Activated T-cell treated with anti-CD3 and anti-CD28 coated beads, Interleukin-2, amount 50 U/mL, for 72 hours (primary cell): ENCODE measurements at regions not wholly inside any gene's neighbourhood (a gene's known extent, or its start where the extent isn't known, plus 50 kb on each side); places are given as distances from the start of the nearest gene placed in this dataset.

ENCODE experiments used
- ATAC-seq, 2 donors: fragments of 150-1000 bp; cut with Tn5 transposase; replicated peaks in 1 of 2; 2 replicates each; pipeline ENCODE4 v1.10.0; 2021; ENCODE audit warnings: moderate library complexity in 2 of 2, mild to moderate bottlenecking in 1 of 2
- DNase-seq, 2 donors: peaks; one replicate each; pipeline ENCODE4 v3.0.0; 2021 to 2022; ENCODE audit warnings: mixed read lengths in 1 of 2
- H3K27ac Mint-ChIP-seq: one replicate; pipeline ENCODE4 v1.8.0; 2022; ENCODE audit warnings: mild to moderate bottlenecking, moderate library complexity, mixed read lengths
- H3K27me3 Mint-ChIP-seq: one replicate; pipeline ENCODE4 v1.8.0; 2022; ENCODE audit warnings: low read depth, mixed read lengths
- H3K36me3 Mint-ChIP-seq, 2 donors: one replicate each; pipeline ENCODE4 v1.8.0; 2022; ENCODE audit warnings: mixed read lengths in 2 of 2, mild to moderate bottlenecking in 1 of 2; ENCODE audit not compliant: insufficient read depth in 2 of 2
- H3K4me1 Mint-ChIP-seq: one replicate; pipeline ENCODE4 v1.8.0; 2022; ENCODE audit warnings: low read depth, mixed read lengths
- H3K4me3 Mint-ChIP-seq, 2 donors: one replicate each; pipeline ENCODE4 v1.8.0; 2022; ENCODE audit warnings: mild to moderate bottlenecking in 2 of 2, mixed read lengths in 2 of 2, moderate library complexity in 2 of 2
- H3K9me3 Mint-ChIP-seq, 2 donors: one replicate each; pipeline ENCODE4 v1.8.0; 2022; ENCODE audit warnings: mixed read lengths in 2 of 2

- Mint-ChIP-seq H3K4me1 (no peaks in the 10 kb centered on the region), H3K36me3 (no peaks in the 10 kb centered on the region), H3K27me3 (no peaks in the 10 kb centered on the region), H3K4me3 (no peak overlapping the region), H3K27ac (no peak overlapping the region), H3K9me3 (peaks cover 1 to 4% of the 10 kb centered on the region in 2 donors)
- ATAC-seq: no peak
- no peak for DNase-seq
Observed at GRCh38 chr2:122519821-122520611, 764.6 kb downstream of the TSN start.

- no peak overlapping the region for H3K4me3 Mint-ChIP-seq
- ATAC-seq (no peak), DNase-seq (no peak)
- peaks cover 4% of the 10 kb centered on the region in 2 donors for H3K9me3 Mint-ChIP-seq
- no peak overlapping the region for H3K27ac Mint-ChIP-seq
- no peaks in the 10 kb centered on the region for H3K27me3 Mint-ChIP-seq
- H3K4me1 Mint-ChIP-seq: no peaks in the 10 kb centered on the region
- H3K36me3 Mint-ChIP-seq: no peaks in the 10 kb centered on the region
Observed at GRCh38 chr2:122523143-122523542, 767.7 kb downstream of the TSN start.

DNA sequence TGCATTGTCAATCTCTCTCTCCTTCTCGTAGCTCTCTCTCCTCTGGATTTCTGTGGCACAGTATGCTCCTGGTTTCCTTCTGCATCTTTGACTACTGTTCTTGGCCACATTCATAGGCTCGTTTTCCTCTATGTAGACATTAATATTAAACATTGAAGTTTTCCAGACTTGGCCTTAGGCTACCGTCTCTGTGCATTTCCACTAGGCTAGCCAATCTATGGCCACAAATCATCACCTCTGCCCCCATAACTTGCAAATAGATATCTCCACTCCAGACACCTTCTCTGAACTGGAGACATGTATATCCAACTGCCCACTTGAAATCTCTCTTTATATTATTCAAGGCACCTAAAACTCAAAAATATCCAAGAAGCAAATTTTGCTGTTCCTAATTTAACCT is 768.5 kb downstream of the TSN start:
- Mint-ChIP-seq H3K27ac (no peak overlapping the region), H3K4me1 (no peaks in the 10 kb centered on the region), H3K4me3 (no peak overlapping the region), H3K9me3 (peaks cover 2 to 4% of the 10 kb centered on the region in 2 donors), H3K27me3 (no peaks in the 10 kb centered on the region), H3K36me3 (no peaks in the 10 kb centered on the region)
- no peak for DNase-seq
- ATAC-seq: no peak

- peaks cover 0 to 6% of the 10 kb centered on the region in 2 donors for H3K9me3 Mint-ChIP-seq
Observed at GRCh38 chr2:122525336-122525735, 769.9 kb downstream of the TSN start.

GRCh38 chr2:122528061-122528460 is 772.6 kb downstream of the TSN start:
- H3K9me3 Mint-ChIP-seq: peaks cover 0 to 6% of the 10 kb centered on the region in 2 donors
- H3K4me1 Mint-ChIP-seq: no peaks in the 10 kb centered on the region
- H3K27ac Mint-ChIP-seq: no peak overlapping the region
- ATAC-seq: no peak
- DNase-seq: no peak
- no peaks in the 10 kb centered on the region for H3K36me3 Mint-ChIP-seq
- no peak overlapping the region for H3K4me3 Mint-ChIP-seq
- no peaks in the 10 kb centered on the region for H3K27me3 Mint-ChIP-seq

More at GRCh38 chr2:122525336-122525735, 769.9 kb downstream of the TSN start:
- H3K4me3 Mint-ChIP-seq: no peak overlapping the region
- no peak overlapping the region for H3K27ac Mint-ChIP-seq
- no peaks in the 10 kb centered on the region for H3K36me3 Mint-ChIP-seq
- ATAC-seq: no peak
- DNase-seq: no peak
- no peaks in the 10 kb centered on the region for H3K27me3 Mint-ChIP-seq
- H3K4me1 Mint-ChIP-seq: no peaks in the 10 kb centered on the region

DNA sequence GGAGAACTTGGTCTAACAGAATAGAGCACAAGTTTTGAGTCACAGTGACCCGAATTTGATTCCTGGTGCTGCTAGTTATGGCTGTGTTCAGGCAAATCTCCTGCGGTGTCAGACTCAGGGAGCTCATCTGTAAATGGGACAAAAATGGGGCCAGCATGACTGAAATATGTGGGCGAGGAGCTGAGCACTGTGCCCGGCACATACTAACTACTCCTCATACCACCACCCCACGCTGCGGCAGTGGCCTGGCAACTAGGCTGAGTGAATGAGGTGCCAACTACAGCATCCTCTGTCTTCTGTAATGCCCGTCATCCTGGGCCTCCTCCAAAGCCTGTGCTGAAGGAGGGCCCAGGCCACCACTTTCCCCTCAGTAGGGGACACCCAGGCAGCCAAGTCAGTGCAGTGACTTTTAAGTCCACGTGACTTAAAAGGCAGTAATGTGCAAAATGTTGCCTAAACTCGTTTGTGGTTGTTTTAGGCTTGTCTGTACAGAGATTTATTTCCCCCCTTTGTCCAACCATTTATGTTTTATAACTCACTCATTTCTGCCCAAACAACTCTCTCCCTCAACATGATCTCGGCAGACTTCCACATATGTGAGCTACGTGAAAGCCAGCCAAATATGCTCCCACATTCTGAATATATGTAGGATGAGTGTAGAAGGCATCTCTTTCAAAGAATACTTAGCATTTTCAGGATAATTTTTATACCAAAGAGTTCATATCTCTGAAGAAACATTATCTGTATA is 773.7 kb downstream of the TSN start:
- H3K27me3 Mint-ChIP-seq: no peaks in the 10 kb centered on the region
- peaks cover 0 to 4% of the 10 kb centered on the region in 2 donors for H3K9me3 Mint-ChIP-seq
- H3K36me3 Mint-ChIP-seq: no peaks in the 10 kb centered on the region
- ATAC-seq (no peak), DNase-seq (no peak)
- no peak overlapping the region for H3K4me3 Mint-ChIP-seq
- H3K27ac Mint-ChIP-seq: no peak overlapping the region
- H3K4me1 Mint-ChIP-seq: no peaks in the 10 kb centered on the region

DNA sequence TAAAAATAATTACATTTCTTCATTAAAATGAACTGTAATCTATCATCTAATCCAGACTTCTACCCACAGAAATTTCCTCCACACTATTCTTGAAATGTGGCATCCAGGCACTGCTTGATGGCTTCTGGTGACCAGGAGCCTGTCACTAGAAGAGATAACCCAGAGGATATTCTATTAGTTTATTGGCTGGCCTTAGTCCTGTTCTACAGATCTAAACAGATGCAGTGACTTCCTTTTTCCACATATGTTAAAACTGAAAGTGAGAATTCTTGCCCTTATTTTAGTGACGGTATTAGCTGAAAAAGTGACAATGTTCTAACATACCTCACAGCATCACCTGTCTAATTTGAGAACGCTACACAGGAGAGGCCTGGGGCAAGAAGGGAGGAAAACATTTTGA is 775.4 kb downstream of the TSN start:
- Mint-ChIP-seq H3K9me3 (peaks cover 0 to 7% of the 10 kb centered on the region in 2 donors), H3K36me3 (no peaks in the 10 kb centered on the region), H3K27ac (no peak overlapping the region), H3K4me3 (no peak overlapping the region), H3K4me1 (no peaks in the 10 kb centered on the region), H3K27me3 (no peaks in the 10 kb centered on the region)
- DNase-seq (no peak), ATAC-seq (no peak)

- no peak for DNase-seq
- H3K36me3 Mint-ChIP-seq: no peaks in the 10 kb centered on the region
- no peak overlapping the region for H3K4me3 Mint-ChIP-seq
- ATAC-seq: no peak
- no peaks in the 10 kb centered on the region for H3K4me1 Mint-ChIP-seq
- no peak overlapping the region for H3K27ac Mint-ChIP-seq
- peaks cover under 1 to 7% of the 10 kb centered on the region in 2 donors for H3K9me3 Mint-ChIP-seq
- H3K27me3 Mint-ChIP-seq: no peaks in the 10 kb centered on the region
Observed at GRCh38 chr2:122531290-122532071, 776.0 kb downstream of the TSN start.

DNA sequence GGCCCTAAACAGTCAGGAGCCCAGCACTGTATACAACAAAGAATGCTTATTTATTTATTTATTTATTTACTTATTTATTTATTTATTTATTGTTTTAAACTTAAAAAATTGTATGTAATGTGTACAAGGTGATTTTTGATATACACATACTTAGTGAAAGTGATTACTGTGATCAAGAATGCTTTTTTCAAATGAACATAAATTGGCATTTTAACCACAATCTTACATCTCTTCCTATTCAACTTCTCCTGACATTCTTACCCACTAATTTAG is 776.6 kb downstream of the TSN start:
- H3K4me3 Mint-ChIP-seq: no peak overlapping the region
- ATAC-seq (no peak), DNase-seq (no peak)
- H3K27ac Mint-ChIP-seq: no peak overlapping the region
- H3K4me1 Mint-ChIP-seq: no peaks in the 10 kb centered on the region
- no peaks in the 10 kb centered on the region for H3K36me3 Mint-ChIP-seq
- peaks cover 3 to 4% of the 10 kb centered on the region in 2 donors for H3K9me3 Mint-ChIP-seq
- H3K27me3 Mint-ChIP-seq: no peaks in the 10 kb centered on the region

DNA sequence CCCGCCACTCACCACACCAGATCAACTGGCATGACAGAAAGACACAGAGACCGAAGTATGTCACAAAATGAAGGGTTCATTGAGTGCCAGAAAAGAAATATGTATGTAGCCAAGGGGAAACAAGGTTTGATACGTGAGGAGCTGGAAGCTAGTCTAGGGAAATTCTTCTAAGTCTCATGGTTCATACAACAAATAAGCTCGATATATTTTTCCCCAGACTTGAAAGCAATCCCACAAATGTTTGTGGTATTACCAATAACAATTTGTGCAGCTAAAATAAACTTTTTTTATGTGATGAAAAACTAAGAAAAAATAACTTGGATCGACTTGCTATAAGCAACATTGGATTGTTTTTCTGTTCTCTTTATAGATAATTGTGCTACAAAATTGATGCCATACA is 777.0 kb downstream of the TSN start:
- no peaks in the 10 kb centered on the region for H3K36me3 Mint-ChIP-seq
- H3K9me3 Mint-ChIP-seq: peaks cover 3 to 4% of the 10 kb centered on the region in 2 donors
- no peaks in the 10 kb centered on the region for H3K4me1 Mint-ChIP-seq
- no peak overlapping the region for H3K27ac Mint-ChIP-seq
- no peak for DNase-seq
- H3K4me3 Mint-ChIP-seq: no peak overlapping the region
- ATAC-seq: no peak
- no peaks in the 10 kb centered on the region for H3K27me3 Mint-ChIP-seq

- DNase-seq: no peak
- H3K9me3 Mint-ChIP-seq: peaks cover 3% of the 10 kb centered on the region in 2 donors
- H3K27ac Mint-ChIP-seq: no peak overlapping the region
- no peak for ATAC-seq
- H3K36me3 Mint-ChIP-seq: no peaks in the 10 kb centered on the region
- H3K4me1 Mint-ChIP-seq: no peaks in the 10 kb centered on the region
- H3K4me3 Mint-ChIP-seq: no peak overlapping the region
- no peaks in the 10 kb centered on the region for H3K27me3 Mint-ChIP-seq
Observed at GRCh38 chr2:122535960-122536505, 780.6 kb downstream of the TSN start.

DNA sequence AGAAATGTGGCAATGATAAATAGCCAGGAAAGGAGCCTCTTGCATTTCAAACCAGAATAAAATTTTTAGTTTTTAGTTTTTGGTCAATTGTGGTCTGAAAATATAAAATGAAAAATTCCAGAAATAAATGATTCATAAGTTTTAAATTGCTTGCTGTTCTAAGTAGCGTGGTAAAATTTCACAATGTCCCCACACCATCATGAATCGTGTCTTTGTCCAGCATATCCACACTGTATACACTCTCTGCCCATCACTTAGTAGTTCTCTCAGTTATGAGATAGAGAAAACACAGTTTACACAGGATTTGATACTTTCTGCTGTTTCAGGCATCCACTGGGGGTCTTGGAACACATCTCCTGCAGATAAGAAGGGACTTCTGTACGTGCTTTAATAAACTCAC is 783.9 kb downstream of the TSN start:
- no peak overlapping the region for H3K27ac Mint-ChIP-seq
- H3K4me3 Mint-ChIP-seq: no peak overlapping the region
- no peaks in the 10 kb centered on the region for H3K27me3 Mint-ChIP-seq
- DNase-seq (no peak), ATAC-seq (no peak)
- no peaks in the 10 kb centered on the region for H3K36me3 Mint-ChIP-seq
- no peaks in the 10 kb centered on the region for H3K4me1 Mint-ChIP-seq
- H3K9me3 Mint-ChIP-seq: peaks cover 5% of the 10 kb centered on the region in 2 donors

DNA sequence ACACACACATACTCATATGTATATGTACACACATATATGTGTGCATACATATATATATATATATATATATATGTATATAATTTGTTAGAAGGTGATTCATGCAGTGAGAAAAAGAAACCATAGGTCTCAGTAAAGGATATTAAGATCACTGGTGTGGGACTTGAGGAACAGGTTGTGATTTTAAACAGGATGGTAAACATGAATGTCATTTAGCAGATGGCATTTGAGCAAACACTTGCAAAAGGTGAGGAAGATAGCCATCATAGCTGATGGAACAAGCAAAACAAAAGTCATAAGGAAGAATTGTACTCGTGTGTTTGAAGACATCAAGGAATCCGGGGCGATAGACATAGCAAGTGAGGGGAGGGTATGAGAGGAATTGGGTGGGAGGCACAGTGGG is 784.5 kb downstream of the TSN start:
- Mint-ChIP-seq H3K4me3 (no peak overlapping the region), H3K27me3 (no peaks in the 10 kb centered on the region)
- ATAC-seq: no peak

More for the DNA sequence above, 784.5 kb downstream of the TSN start:
- Mint-ChIP-seq H3K4me1 (no peaks in the 10 kb centered on the region), H3K9me3 (peaks cover 5% of the 10 kb centered on the region in 2 donors), H3K27ac (no peak overlapping the region), H3K36me3 (no peaks in the 10 kb centered on the region)
- DNase-seq: no peak
